Fibroblast of mammary gland (primary cell): ENCODE measurements at regions not wholly inside any gene's neighbourhood (a gene's known extent, or its start where the extent isn't known, plus 50 kb on each side); places are given as distances from the start of the nearest gene placed in this dataset.

Source experiments
- DNase-seq: peaks from one replicate; pipeline ENCODE4 v3.0.0-alpha.2; 2010; ENCODE audit warnings: low read depth
- H3K4me3 ChIP-seq: 2 replicates; pipeline ENCODE4 v1.5.1; 2011; ENCODE audit warnings: low read depth, mild to moderate bottlenecking, low read length, moderate library complexity; ENCODE audit not compliant: control insufficient read depth
- TF ChIP-seq, protein P1 (sequence below): conservative IDR thresholded peaks from 2 replicates; pipeline ENCODE4 v1.5.1; 2011; ENCODE audit warnings: low read depth, low read length, inconsistent platforms; ENCODE audit not compliant: control insufficient read depth, insufficient read depth

DNA sequence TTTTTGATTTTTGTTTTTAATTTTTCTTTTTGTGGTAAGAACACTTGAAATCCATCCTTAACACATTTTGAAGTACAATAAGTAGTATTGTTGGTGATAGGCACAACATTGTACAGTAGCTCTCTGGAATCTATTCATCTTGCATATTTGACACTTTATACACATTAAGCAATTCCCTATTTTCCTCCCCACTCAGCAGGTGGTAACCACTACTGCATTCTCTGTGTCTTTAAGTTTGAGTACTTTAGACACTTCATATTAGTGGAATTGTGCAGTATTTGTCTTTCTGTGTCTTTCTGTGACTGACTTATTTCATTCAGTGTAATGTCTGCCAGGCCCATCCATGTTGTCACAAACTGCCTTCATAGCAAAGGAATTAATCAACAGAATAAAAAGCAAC is 471.7 kb upstream of the CDH20 start:
- TF ChIP-seq, protein P1, sequence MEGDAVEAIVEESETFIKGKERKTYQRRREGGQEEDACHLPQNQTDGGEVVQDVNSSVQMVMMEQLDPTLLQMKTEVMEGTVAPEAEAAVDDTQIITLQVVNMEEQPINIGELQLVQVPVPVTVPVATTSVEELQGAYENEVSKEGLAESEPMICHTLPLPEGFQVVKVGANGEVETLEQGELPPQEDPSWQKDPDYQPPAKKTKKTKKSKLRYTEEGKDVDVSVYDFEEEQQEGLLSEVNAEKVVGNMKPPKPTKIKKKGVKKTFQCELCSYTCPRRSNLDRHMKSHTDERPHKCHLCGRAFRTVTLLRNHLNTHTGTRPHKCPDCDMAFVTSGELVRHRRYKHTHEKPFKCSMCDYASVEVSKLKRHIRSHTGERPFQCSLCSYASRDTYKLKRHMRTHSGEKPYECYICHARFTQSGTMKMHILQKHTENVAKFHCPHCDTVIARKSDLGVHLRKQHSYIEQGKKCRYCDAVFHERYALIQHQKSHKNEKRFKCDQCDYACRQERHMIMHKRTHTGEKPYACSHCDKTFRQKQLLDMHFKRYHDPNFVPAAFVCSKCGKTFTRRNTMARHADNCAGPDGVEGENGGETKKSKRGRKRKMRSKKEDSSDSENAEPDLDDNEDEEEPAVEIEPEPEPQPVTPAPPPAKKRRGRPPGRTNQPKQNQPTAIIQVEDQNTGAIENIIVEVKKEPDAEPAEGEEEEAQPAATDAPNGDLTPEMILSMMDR, result no peak
- H3K4me3 ChIP-seq, result no peak overlapping the region
- no peak for DNase-seq

DNA sequence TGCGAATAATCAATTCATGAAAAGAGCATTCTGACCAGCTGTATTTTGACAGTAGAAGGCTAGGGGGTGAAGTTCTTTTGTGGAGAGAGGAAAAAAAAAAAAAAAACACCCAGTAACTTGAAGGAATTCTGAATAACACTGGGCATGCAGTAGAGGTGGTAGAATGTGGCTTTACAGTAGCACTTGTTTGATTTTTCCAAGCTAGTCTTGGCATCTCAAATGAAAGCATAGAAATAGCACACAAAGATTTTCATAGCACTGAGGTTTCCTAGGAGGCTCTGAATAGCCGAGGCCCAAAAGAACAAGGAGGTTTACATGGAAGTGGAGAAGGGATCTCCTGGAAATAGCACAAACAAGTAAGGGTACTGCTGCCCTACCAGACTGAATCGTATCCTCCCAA is 470.2 kb upstream of the CDH20 start:
- H3K4me3 ChIP-seq, result no peak overlapping the region
- no peak for DNase-seq
- TF ChIP-seq, protein P1, result no peak

DNA sequence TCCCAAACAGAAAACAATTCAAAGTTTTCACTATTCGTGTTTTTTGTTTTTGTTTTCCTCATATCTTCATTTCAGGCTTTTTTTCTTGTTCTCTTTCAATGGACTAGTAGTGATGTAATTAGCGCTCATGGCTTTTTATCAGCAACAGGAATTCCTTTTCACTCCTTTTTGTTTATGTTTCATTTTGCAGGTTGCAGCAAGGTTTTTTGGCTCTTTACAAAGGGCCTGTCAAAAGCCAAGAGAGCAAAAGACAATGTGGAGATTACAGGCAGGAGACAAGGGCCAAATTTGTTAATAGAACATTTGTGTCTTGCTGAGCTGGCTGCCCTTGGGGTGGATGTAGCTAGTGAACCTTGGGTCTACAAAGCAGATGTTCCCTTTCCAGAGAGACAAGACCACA is 467.4 kb upstream of the CDH20 start:
- TF ChIP-seq, protein P1, result no peak
- no peak overlapping the region for H3K4me3 ChIP-seq
- no peak for DNase-seq

- H3K4me3 ChIP-seq, result no peak overlapping the region
- TF ChIP-seq, protein P1, result no peak
- DNase-seq, result no peak
Measured at GRCh38 chr18:60870261-60871153, 462.7 kb upstream of the CDH20 start.

- TF ChIP-seq, protein P1, result no peak
- H3K4me3 ChIP-seq, result no peak overlapping the region
- no peak for DNase-seq
Measured at GRCh38 chr18:60872434-60872833, 460.8 kb upstream of the CDH20 start.

- no peak overlapping the region for H3K4me3 ChIP-seq
- TF ChIP-seq, protein P1, result no peak
- DNase-seq, result no peak
Measured at GRCh38 chr18:60873708-60874107, 459.5 kb upstream of the CDH20 start.
